H1 (cell line): ENCODE measurements at regions not wholly inside any gene's neighbourhood (a gene's known extent, or its start where the extent isn't known, plus 50 kb on each side); places are given as distances from the start of the nearest gene placed in this dataset.

Experiments
- CTCF ChIA-PET: fragments of 300-600 bp; sonication (Branson Sonifier 250); formaldehyde crosslinking; loops from one replicate; lab custom pipeline; 2021; ENCODE audit not compliant: partially characterized antibody; lab: Charles Lee
- POLR2A ChIA-PET: fragments of 300-600 bp; sonication (Branson Sonifier 250); formaldehyde crosslinking; loops from one replicate; lab custom pipeline; 2021; ENCODE audit warnings: inconsistent platforms; ENCODE audit not compliant: partially characterized antibody; lab: Charles Lee
- DNase-seq, 2 experiments: peaks; one replicate each; pipeline versions ENCODE4 v3.0.0 to v3.0.0-alpha.2; 2010 to 2022; ENCODE audit warnings: low spot score in 2 of 2, low read depth in 1 of 2, mixed read lengths in 1 of 2
- FAIRE-seq: peaks from 2 replicates; lab custom pipeline; 2011; peaks lifted over from hg19 to GRCh38; lab: Jason Lieb, UNC
- H2AFZ ChIP-seq: 2 replicates; pipeline ENCODE4 v1.8.1; 2012; ENCODE audit warnings: low read length, inconsistent platforms
- H2AK5ac ChIP-seq: 2 replicates; pipeline ENCODE4 v1.6.1; 2013; ENCODE audit warnings: low read depth, low read length
- H2BK120ac ChIP-seq: replicated peaks from 2 replicates; pipeline ENCODE3; 2013; ENCODE audit warnings: low read depth, low read length, inconsistent platforms
- H2BK12ac ChIP-seq: 2 replicates; pipeline ENCODE4 v1.6.1; 2013; ENCODE audit warnings: low read depth, low read length
- H2BK15ac ChIP-seq: 2 replicates; pipeline ENCODE4 v1.6.1; 2013; ENCODE audit warnings: low read length
- H2BK20ac ChIP-seq: 2 replicates; pipeline ENCODE4 v1.6.1; 2013; ENCODE audit warnings: low read length
- H2BK5ac ChIP-seq: 2 replicates; pipeline ENCODE4 v1.6.1; 2013; ENCODE audit warnings: low read depth, low read length
- H3K14ac ChIP-seq: 2 replicates; pipeline ENCODE4 v1.6.1; 2013; ENCODE audit warnings: inconsistent platforms; ENCODE audit not compliant: insufficient read length
- H3K18ac ChIP-seq: 2 replicates; pipeline ENCODE4 v1.6.1; 2013; ENCODE audit warnings: low read length; ENCODE audit errors: extremely low read depth
- H3K23ac ChIP-seq: 2 replicates; pipeline ENCODE4 v1.6.1; 2013; ENCODE audit warnings: inconsistent platforms; ENCODE audit not compliant: insufficient read length
- H3K23me2 ChIP-seq: 2 replicates; pipeline ENCODE4 v1.6.1; 2013; ENCODE audit warnings: low read depth, low read length
- H3K27ac ChIP-seq: 2 replicates; pipeline ENCODE4 v1.6.1; 2011; ENCODE audit warnings: low read depth, low read length, inconsistent platforms
- H3K27me3 ChIP-seq, 4 experiments: replicated peaks in 1 of 4; 1 replicate in 1 of 4; 2 replicates in 3 of 4; pipeline versions ENCODE4 v1.6.1 to v1.8.1; 2011 to 2013; ENCODE audit warnings: low read length in 3 of 4, mild to moderate bottlenecking in 3 of 4, inconsistent platforms in 2 of 4, mixed read lengths in 2 of 4, moderate library complexity in 1 of 4; ENCODE audit not compliant: control insufficient read depth in 3 of 4, insufficient read depth in 3 of 4; ENCODE audit errors: extremely low read depth in 1 of 4
- H3K36me3 ChIP-seq, 4 experiments: 2 replicates each; pipeline versions ENCODE4 v1.6.1 to v1.8.1; 2011 to 2013; ENCODE audit warnings: mild to moderate bottlenecking in 4 of 4, low read length in 3 of 4, moderate library complexity in 2 of 4, control low read depth in 1 of 4, inconsistent platforms in 1 of 4; ENCODE audit not compliant: insufficient read depth in 4 of 4, control insufficient read depth in 2 of 4
- H3K4ac ChIP-seq: replicated peaks from 2 replicates; pipeline ENCODE3; 2013; ENCODE audit warnings: low read length, low read depth, mixed read lengths, inconsistent platforms; ENCODE audit not compliant: insufficient read length
- H3K4me1 ChIP-seq, 4 experiments: replicated peaks in 1 of 4; 1 replicate in 1 of 4; 2 replicates in 3 of 4; pipeline versions ENCODE4 v1.6.1 to v1.8.1; 2011 to 2013; ENCODE audit warnings: low read length in 3 of 4, inconsistent platforms in 2 of 4, mixed read lengths in 1 of 4; ENCODE audit not compliant: insufficient read depth in 4 of 4, control insufficient read depth in 3 of 4
- H3K4me2 ChIP-seq, 2 experiments: 2 replicates each; pipeline versions ENCODE4 v1.6.1 to v1.8.1; 2011 to 2013; ENCODE audit warnings: low read depth in 2 of 2, low read length in 2 of 2, control low read depth in 1 of 2, inconsistent platforms in 1 of 2, mild to moderate bottlenecking in 1 of 2; ENCODE audit not compliant: insufficient read depth in 1 of 2
- H3K4me3 ChIP-seq, 4 experiments: fragments of 200-600, 300-600 bp in 1 of 4; sonication (generic), shearing (Covaris generic), sonication (Bioruptor Twin) in 1 of 4; 2 replicates each; pipeline versions ENCODE4 v1.5.1 to v1.8.1; 2011 to 2016; ENCODE audit warnings: low read length in 4 of 4, low read depth in 3 of 4, control low read depth in 2 of 4, inconsistent platforms in 2 of 4, mild to moderate bottlenecking in 2 of 4, mixed read lengths in 1 of 4, moderate library complexity in 1 of 4; ENCODE audit not compliant: insufficient read depth in 2 of 4; ENCODE audit errors: extremely low read depth in 1 of 4
- H3K56ac ChIP-seq: replicated peaks from 2 replicates; pipeline ENCODE3; 2013; ENCODE audit warnings: low read depth, mild to moderate bottlenecking, mixed read lengths, low read length, inconsistent platforms; ENCODE audit not compliant: insufficient read length
- H3K79me1 ChIP-seq: 2 replicates; pipeline ENCODE4 v1.6.1; 2013; ENCODE audit warnings: low read depth, low read length, control low read depth
- H3K79me2 ChIP-seq, 2 experiments: 2 replicates each; pipeline versions ENCODE4 v1.6.1 to v1.8.1; 2012 to 2013; ENCODE audit warnings: low read length in 2 of 2, mild to moderate bottlenecking in 2 of 2, inconsistent platforms in 1 of 2; ENCODE audit not compliant: insufficient read depth in 2 of 2, control insufficient read depth in 1 of 2
- H3K9ac ChIP-seq, 4 experiments: replicated peaks in 1 of 4; 1 replicate in 1 of 4; 2 replicates in 3 of 4; pipeline versions ENCODE4 v1.6.1 to v1.8.1; 2011 to 2013; ENCODE audit warnings: low read depth in 3 of 4, low read length in 3 of 4, control low read depth in 2 of 4, mild to moderate bottlenecking in 2 of 4, moderate library complexity in 2 of 4, inconsistent platforms in 1 of 4; ENCODE audit errors: extremely low read depth in 1 of 4
- H3K9me3 ChIP-seq, 2 experiments: 2 replicates each; pipeline versions ENCODE4 v1.6.1 to v1.8.1; 2012 to 2013; ENCODE audit warnings: mild to moderate bottlenecking in 2 of 2, moderate library complexity in 2 of 2, control low read depth in 1 of 2, inconsistent platforms in 1 of 2, low read depth in 1 of 2, low read length in 1 of 2, mixed read lengths in 1 of 2; ENCODE audit not compliant: insufficient read depth in 2 of 2
- H4K20me1 ChIP-seq, 2 experiments: replicated peaks in 1 of 2; 2 replicates each; pipeline versions ENCODE3 to v1.8.1; 2011 to 2013; ENCODE audit warnings: inconsistent platforms in 2 of 2, low read length in 2 of 2, mild to moderate bottlenecking in 1 of 2; ENCODE audit not compliant: insufficient read depth in 2 of 2, control insufficient read depth in 1 of 2
- H4K5ac ChIP-seq: 2 replicates; pipeline ENCODE4 v1.6.1; 2013; ENCODE audit warnings: low read length, low read depth, mixed read lengths, inconsistent platforms; ENCODE audit not compliant: insufficient read length
- H4K8ac ChIP-seq: 2 replicates; pipeline ENCODE4 v1.8.0; 2013; ENCODE audit warnings: mild to moderate bottlenecking, moderate library complexity, low read length, inconsistent platforms; ENCODE audit not compliant: insufficient read depth; ENCODE audit errors: extremely low read depth
- H4K91ac ChIP-seq: replicated peaks from 2 replicates; pipeline ENCODE3; 2013; ENCODE audit warnings: low read length, mixed read lengths, inconsistent platforms; ENCODE audit not compliant: insufficient read length
- BACH1 ChIP-seq: IDR thresholded peaks from 2 replicates; pipeline ENCODE4 v1.6.1; 2012; ENCODE audit warnings: low read length, improper control_type of control experiment
- EP300 ChIP-seq, 2 experiments: IDR thresholded peaks; 1 replicate in 1 of 2; 2 replicates in 1 of 2; pipeline ENCODE4 v1.6.1; 2011 to 2012; ENCODE audit warnings: low read depth in 2 of 2, low read length in 2 of 2, mild to moderate bottlenecking in 2 of 2, borderline replicate concordance in 1 of 2, inconsistent platforms in 1 of 2, moderate library complexity in 1 of 2
- EZH2 ChIP-seq: fragments of 200-600 bp; sonication (generic); IDR thresholded peaks from 2 replicates; pipeline ENCODE4 v1.7.1; 2012; ENCODE audit warnings: low read depth, mild to moderate bottlenecking, moderate library complexity, low read length, inconsistent platforms; ENCODE audit not compliant: severe bottlenecking
- JUN ChIP-seq: IDR thresholded peaks from 2 replicates; pipeline ENCODE4 v1.6.1; 2011; ENCODE audit warnings: low read depth, mild to moderate bottlenecking, improper control_type of control experiment, low read length
- KDM5A ChIP-seq: fragments of 200-600 bp; IDR thresholded peaks from 2 replicates; pipeline ENCODE4 v1.7.1; 2012; ENCODE audit warnings: mild to moderate bottlenecking, low read length, inconsistent platforms, mixed read lengths
- PHF8 ChIP-seq: fragments of 200-600 bp; sonication (generic); conservative IDR thresholded peaks from 2 replicates; pipeline ENCODE4 v1.7.1; 2012; ENCODE audit warnings: low read depth, mild to moderate bottlenecking, inconsistent platforms, low read length, moderate library complexity
- POU5F1 ChIP-seq: IDR thresholded peaks from 2 replicates; pipeline ENCODE4 v1.6.1; 2011; ENCODE audit warnings: low read depth, mild to moderate bottlenecking, low read length, moderate library complexity
- RNF2 ChIP-seq: fragments of 200-900, 300-1000 bp; sonication (generic); IDR thresholded peaks from 2 replicates; pipeline ENCODE4 v1.7.1; 2016; ENCODE audit warnings: borderline replicate concordance, low read depth, mild to moderate bottlenecking, antibody characterized with exemption, low read length; ENCODE audit not compliant: poor library complexity, severe bottlenecking; ENCODE audit errors: missing control alignments
- YY1 ChIP-seq: IDR thresholded peaks from 2 replicates; pipeline ENCODE4 v1.6.1; 2011; ENCODE audit warnings: low read depth, mild to moderate bottlenecking, low read length
- WGBS, 2 experiments: shearing (Covaris generic) in 1 of 2; methylation state at CpG; one replicate each; pipeline versions ENCODE4 v1.1.6 to v1.1.7; 2013 to 2015; ENCODE audit warnings: low lambda C conversion rate in 2 of 2, mixed read lengths in 2 of 2, inconsistent platforms in 1 of 2, low coverage in 1 of 2, missing lambda C conversion rate in 1 of 2; ENCODE audit not compliant: insufficient replicate concordance in 2 of 2, insufficient coverage in 1 of 2, insufficient read length in 1 of 2; ENCODE audit errors: extremely low coverage in 1 of 2, missing lambda C conversion rate in 1 of 2; 5-methylcytosine and 5-hydroxymethylcytosine counted together
- TF ChIP-seq, protein P1 (sequence below), 3 experiments: IDR thresholded peaks; 1 replicate in 2 of 3; 2 replicates in 1 of 3; pipeline versions ENCODE4 v1.5.1 to v1.6.1; 2011; ENCODE audit warnings: low read length in 3 of 3, mild to moderate bottlenecking in 3 of 3, inconsistent platforms in 2 of 3, low read depth in 1 of 3, moderate library complexity in 1 of 3; ENCODE audit not compliant: insufficient read depth in 1 of 3; ENCODE audit errors: control extremely low read depth in 1 of 3
- TF ChIP-seq, protein P2 (sequence below): IDR thresholded peaks from 2 replicates; pipeline ENCODE4 v1.6.1; 2012; ENCODE audit warnings: inconsistent platforms

DNA sequence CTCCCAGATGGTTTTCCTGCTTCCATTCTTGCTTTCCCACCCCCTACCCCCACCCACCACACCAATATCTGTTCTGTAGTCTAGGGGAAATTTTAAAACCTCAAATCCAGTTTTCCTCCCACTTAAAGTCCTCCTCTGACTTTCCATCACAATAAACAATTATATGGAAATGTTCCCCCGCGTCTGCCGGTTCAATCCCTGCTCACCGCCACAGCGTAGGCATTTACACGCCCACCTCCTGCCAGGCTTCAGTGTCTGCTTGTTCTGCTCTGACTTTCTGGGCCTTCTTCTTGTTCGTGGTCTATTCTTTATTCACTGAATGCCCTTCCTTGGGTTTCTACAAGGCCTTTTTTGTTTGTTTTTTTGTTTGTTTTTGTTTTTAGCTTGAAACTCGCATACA is 633.0 kb upstream of the MKI67 start:
- Histone ChIP-seq H3K27ac (no peak overlapping the region), H3K4me2 (no peak overlapping the region), H3K79me1 (no peaks in the 10 kb centered on the region; the same call in 1 of the 2 replicates), H3K27me3 (no peaks in the 10 kb centered on the region), H2BK120ac (no peak overlapping the region), H2BK15ac (no peak overlapping the region), H3K18ac (no peak overlapping the region), H2BK12ac (no peak overlapping the region), H3K9me3 (no peaks in the 10 kb centered on the region), H3K79me2 (no peaks in the 10 kb centered on the region), H2BK5ac (no peak overlapping the region), H3K14ac (no peak overlapping the region), H3K4me3 (no peak overlapping the region), H2AFZ (no peak overlapping the region), H4K20me1 (no peaks in the 10 kb centered on the region), H3K4ac (no peak overlapping the region), H4K91ac (no peak overlapping the region), H3K9ac (no peak overlapping the region), H3K36me3 (no peaks in the 10 kb centered on the region), H2AK5ac (no peak overlapping the region), H3K23ac (no peak overlapping the region), H3K23me2 (no peaks in the 10 kb centered on the region), H4K5ac (no peak overlapping the region), H3K4me1 (peaks cover 0 to 3% (median under 1%) of the 10 kb centered on the region in 4 experiments; a peak in 1 of 7 replicates), H3K56ac (no peak overlapping the region), H2BK20ac (no peak overlapping the region), H4K8ac (no peak overlapping the region)
- 95% methylated on average over 8 of the region's 8 CpGs; no CpG with 5 or more reads in 1 of the 2 experiments for WGBS, 2 experiments
- DNase-seq (no peak), FAIRE-seq (no peak)
- CTCF ChIA-PET = interaction anchor here (0.6 kb wide), 1 partner anchor 11 kb away, joined by 4 read pairs; no protein-coding TSS in a partner anchor
- POLR2A ChIA-PET = no interaction called here
- TF ChIP-seq POU5F1 = no peak
- TF ChIP-seq EZH2 = no peak
- no peak for TF ChIP-seq JUN
- no peak for TF ChIP-seq KDM5A
- no peak for TF ChIP-seq EP300 (IDR thresholded peaks at IDR 0.05; ENCODE audit: borderline replicate concordance in 1 of 2, low read depth in 2 of 2, low read length in 2 of 2)
- no peak for TF ChIP-seq RNF2
- TF ChIP-seq, protein P1, sequence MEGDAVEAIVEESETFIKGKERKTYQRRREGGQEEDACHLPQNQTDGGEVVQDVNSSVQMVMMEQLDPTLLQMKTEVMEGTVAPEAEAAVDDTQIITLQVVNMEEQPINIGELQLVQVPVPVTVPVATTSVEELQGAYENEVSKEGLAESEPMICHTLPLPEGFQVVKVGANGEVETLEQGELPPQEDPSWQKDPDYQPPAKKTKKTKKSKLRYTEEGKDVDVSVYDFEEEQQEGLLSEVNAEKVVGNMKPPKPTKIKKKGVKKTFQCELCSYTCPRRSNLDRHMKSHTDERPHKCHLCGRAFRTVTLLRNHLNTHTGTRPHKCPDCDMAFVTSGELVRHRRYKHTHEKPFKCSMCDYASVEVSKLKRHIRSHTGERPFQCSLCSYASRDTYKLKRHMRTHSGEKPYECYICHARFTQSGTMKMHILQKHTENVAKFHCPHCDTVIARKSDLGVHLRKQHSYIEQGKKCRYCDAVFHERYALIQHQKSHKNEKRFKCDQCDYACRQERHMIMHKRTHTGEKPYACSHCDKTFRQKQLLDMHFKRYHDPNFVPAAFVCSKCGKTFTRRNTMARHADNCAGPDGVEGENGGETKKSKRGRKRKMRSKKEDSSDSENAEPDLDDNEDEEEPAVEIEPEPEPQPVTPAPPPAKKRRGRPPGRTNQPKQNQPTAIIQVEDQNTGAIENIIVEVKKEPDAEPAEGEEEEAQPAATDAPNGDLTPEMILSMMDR (IDR thresholded peaks at IDR 0.05; ENCODE audit: control extremely low read depth in 1 of 3, insufficient read depth in 1 of 3, low read depth in 1 of 3, low read length in 3 of 3) = no peak
- TF ChIP-seq, protein P2, sequence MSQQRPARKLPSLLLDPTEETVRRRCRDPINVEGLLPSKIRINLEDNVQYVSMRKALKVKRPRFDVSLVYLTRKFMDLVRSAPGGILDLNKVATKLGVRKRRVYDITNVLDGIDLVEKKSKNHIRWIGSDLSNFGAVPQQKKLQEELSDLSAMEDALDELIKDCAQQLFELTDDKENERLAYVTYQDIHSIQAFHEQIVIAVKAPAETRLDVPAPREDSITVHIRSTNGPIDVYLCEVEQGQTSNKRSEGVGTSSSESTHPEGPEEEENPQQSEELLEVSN = no peak
- no peak for TF ChIP-seq BACH1
- TF ChIP-seq YY1 = no peak
- TF ChIP-seq PHF8 = no peak
